K562 (cell line): ENCODE measurements at regions not wholly inside any gene's neighbourhood (a gene's known extent, or its start where the extent isn't known, plus 50 kb on each side); places are given as distances from the start of the nearest gene placed in this dataset.

Experiments
- ATAC-seq: fragments of 200-7000 bp; cut with Tn5 transposase; 3 replicates; pipeline ENCODE4 v1.9.1; 2020; ENCODE audit warnings: moderate library complexity
- BruUV-seq: library from RNA; stranded (reverse); fragments of 400-500 nt; replicated peaks from 2 replicates; lab custom pipeline; 2021; lab: Mats Ljungman, UMichigan
- CTCF ChIA-PET: fragments of 300-600 bp; formaldehyde crosslinking; extraction: SDS; loops from one replicate; lab custom pipeline; 2021; ENCODE audit warnings: low intra/inter-chr PET ratio; lab: Yijun Ruan, JAX
- POLR2A ChIA-PET: fragments of 300-600, 350-650 bp; sonication (Branson Sonifier 250); formaldehyde crosslinking; extraction: SDS; loops from one replicate; lab custom pipeline; 2021; ENCODE audit warnings: antibody characterized with exemption, inconsistent platforms; lab: Yijun Ruan, JAX
- DNase-seq, 4 experiments: peaks; one replicate each; pipeline versions ENCODE4 v3.0.0 to v3.0.0-alpha.2; 2011 to 2018; ENCODE audit warnings: low spot score in 3 of 4, mixed read lengths in 3 of 4; ENCODE audit errors: extremely low read depth in 1 of 4
- FAIRE-seq: peaks from 2 replicates; lab custom pipeline; 2011; peaks lifted over from hg19 to GRCh38; lab: Jason Lieb, UNC
- H2AFZ ChIP-seq: 2 replicates; pipeline ENCODE4 v1.6.0; 2011; ENCODE audit warnings: low read depth, low read length, control low read depth, inconsistent platforms
- H3K27ac ChIP-seq: fragments of 200-600 bp; 3 replicates; pipeline ENCODE4 v1.8.0; 2011; ENCODE audit warnings: low read depth, mild to moderate bottlenecking, control low read depth, inconsistent platforms, low read length, moderate library complexity, mixed read lengths; ENCODE audit errors: extremely low read depth
- H3K27me3 ChIP-seq, 2 experiments: fragments of 300-600 bp in 1 of 2; 2 replicates in 1 of 2; 3 replicates in 1 of 2; pipeline versions ENCODE4 v1.6.0 to v1.8.0; 2011; ENCODE audit warnings: inconsistent platforms in 2 of 2, low read length in 2 of 2, mild to moderate bottlenecking in 1 of 2, mixed read lengths in 1 of 2, moderate library complexity in 1 of 2; ENCODE audit not compliant: control insufficient read depth in 2 of 2, insufficient read depth in 2 of 2
- H3K36me3 ChIP-seq: fragments of 300-600 bp; 3 replicates; pipeline ENCODE4 v1.8.0; 2011; ENCODE audit warnings: mild to moderate bottlenecking, low read length, inconsistent platforms; ENCODE audit not compliant: control insufficient read depth, insufficient read depth
- H3K4me1 ChIP-seq, 2 experiments: fragments of 200-600 bp in 1 of 2; replicated peaks in 1 of 2; 2 replicates in 1 of 2; 3 replicates in 1 of 2; pipeline versions ENCODE4 v1.5.1 to v1.8.0; 2011; ENCODE audit warnings: inconsistent platforms in 2 of 2, low read length in 2 of 2, mild to moderate bottlenecking in 1 of 2, mixed read lengths in 1 of 2, moderate library complexity in 1 of 2; ENCODE audit not compliant: control insufficient read depth in 2 of 2, insufficient read depth in 2 of 2
- H3K4me2 ChIP-seq: 2 replicates; pipeline ENCODE4 v1.6.1; 2011; ENCODE audit warnings: low read length, control low read depth, inconsistent platforms, mixed read lengths; ENCODE audit not compliant: insufficient read depth
- H3K4me3 ChIP-seq: fragments of 200-600 bp; sonication (generic), shearing (Covaris generic); 2 replicates; pipeline ENCODE4 v1.5.1; 2016; ENCODE audit warnings: control low read depth, inconsistent platforms
- H3K79me2 ChIP-seq: fragments of 200-600 bp; 3 replicates; pipeline ENCODE4 v1.8.0; 2011; ENCODE audit warnings: low read length, inconsistent platforms; ENCODE audit not compliant: control insufficient read depth, insufficient read depth
- H3K9ac ChIP-seq, 2 experiments: 2 replicates each; pipeline versions ENCODE4 v1.6.0 to v1.6.1; 2011; ENCODE audit warnings: low read depth in 2 of 2, low read length in 2 of 2, control low read depth in 1 of 2, inconsistent platforms in 1 of 2, mild to moderate bottlenecking in 1 of 2, mixed read lengths in 1 of 2; ENCODE audit not compliant: insufficient read depth in 1 of 2
- H3K9me1 ChIP-seq: one replicate; pipeline ENCODE4 v1.6.0; 2011; ENCODE audit warnings: inconsistent platforms, mild to moderate bottlenecking, low read length, moderate library complexity; ENCODE audit not compliant: control insufficient read depth, insufficient read depth
- H3K9me3 ChIP-seq: replicated peaks from 2 replicates; pipeline ENCODE4 v1.5.1; 2011; ENCODE audit warnings: low read depth, low read length, inconsistent platforms; ENCODE audit not compliant: control insufficient read depth, insufficient read depth
- H4K20me1 ChIP-seq: replicated peaks from 2 replicates; pipeline ENCODE4 v1.6.1; 2011; ENCODE audit warnings: low read length, inconsistent platforms, mixed read lengths; ENCODE audit not compliant: control insufficient read depth, insufficient read depth
- PPARD ChIP-seq: fragments of 250-450 bp; sonication (Bioruptor Pico); IDR thresholded peaks from 2 replicates; pipeline ENCODE4 v1.8.0; 2022; ENCODE audit warnings: inconsistent platforms, mild to moderate bottlenecking, moderate library complexity
- PTTG1 ChIP-seq: fragments of 450-650 bp; IDR thresholded peaks from 2 replicates; pipeline ENCODE4 v1.6.1; 2016; ENCODE audit warnings: low read depth, mild to moderate bottlenecking, missing genetic modification characterization, missing compliant biosample characterization
- RFX5 ChIP-seq: IDR thresholded peaks from 2 replicates; pipeline ENCODE4 v1.6.1; 2011; ENCODE audit warnings: low read depth, mild to moderate bottlenecking, improper control_type of control experiment, low read length
- SIN3B ChIP-seq: fragments of 450-650 bp; IDR thresholded peaks from 2 replicates; pipeline ENCODE4 v1.6.1; 2017; ENCODE audit warnings: low read depth, mild to moderate bottlenecking, moderate library complexity
- TCF7L2 ChIP-seq: fragments of 150-350 bp; IDR thresholded peaks from 2 replicates; pipeline ENCODE4 v1.6.1; 2016; ENCODE audit warnings: low read depth, mild to moderate bottlenecking, low read length, moderate library complexity
- ZNF263 ChIP-seq: sonication (generic); formaldehyde crosslinking; IDR thresholded peaks from 2 replicates; pipeline ENCODE4 v1.8.0; 2022; ENCODE audit warnings: mild to moderate bottlenecking, missing genetic modification reagents, borderline replicate concordance
- ZNF561 ChIP-seq: fragments of 450-650 bp; formaldehyde crosslinking; conservative IDR thresholded peaks from 2 replicates; pipeline ENCODE4 v1.4.0; 2020; ENCODE audit warnings: mild to moderate bottlenecking, moderate library complexity
- ZNF699 ChIP-seq: fragments of 250-450 bp; sonication (Bioruptor Pico); IDR thresholded peaks from 2 replicates; pipeline ENCODE4 v1.8.0; 2021; ENCODE audit warnings: mild to moderate bottlenecking, moderate library complexity; ENCODE audit not compliant: insufficient replicate concordance
- in situ Hi-C: fragments of 300-500 bp; cut with MboI; formaldehyde crosslinking; loops from 4 replicates; pipeline ENCODE4 v1.15.0; 2018; ENCODE audit warnings: inconsistent platforms, mixed read lengths
- intact Hi-C: fragments of 100-400 bp; cut with micrococcal nuclease; formaldehyde crosslinking; loops from 2 replicates; pipeline ENCODE4 v1.14.2; 2022
- TF ChIP-seq, protein P1 (sequence below): fragments of 200-800 bp; sonication (Bioruptor generic); IDR thresholded peaks from 2 replicates; pipeline ENCODE4 v1.6.1; 2017; ENCODE audit warnings: missing genetic modification characterization, missing compliant biosample characterization
- TF ChIP-seq, protein P2 (sequence below): sonication (generic); formaldehyde crosslinking; IDR thresholded peaks from 2 replicates; pipeline ENCODE4 v1.8.0; 2022; ENCODE audit warnings: mild to moderate bottlenecking, missing genetic modification reagents
- TF ChIP-seq, protein P3 (sequence below): IDR thresholded peaks from 2 replicates; pipeline ENCODE4 v1.6.1; 2011; ENCODE audit not compliant: insufficient read length; ENCODE audit errors: extremely low read depth
- TF ChIP-seq, protein P4 (sequence below): fragments of 250-450 bp; sonication (Bioruptor Pico); IDR thresholded peaks from 2 replicates; pipeline ENCODE4 v1.4.0; 2020

DNA sequence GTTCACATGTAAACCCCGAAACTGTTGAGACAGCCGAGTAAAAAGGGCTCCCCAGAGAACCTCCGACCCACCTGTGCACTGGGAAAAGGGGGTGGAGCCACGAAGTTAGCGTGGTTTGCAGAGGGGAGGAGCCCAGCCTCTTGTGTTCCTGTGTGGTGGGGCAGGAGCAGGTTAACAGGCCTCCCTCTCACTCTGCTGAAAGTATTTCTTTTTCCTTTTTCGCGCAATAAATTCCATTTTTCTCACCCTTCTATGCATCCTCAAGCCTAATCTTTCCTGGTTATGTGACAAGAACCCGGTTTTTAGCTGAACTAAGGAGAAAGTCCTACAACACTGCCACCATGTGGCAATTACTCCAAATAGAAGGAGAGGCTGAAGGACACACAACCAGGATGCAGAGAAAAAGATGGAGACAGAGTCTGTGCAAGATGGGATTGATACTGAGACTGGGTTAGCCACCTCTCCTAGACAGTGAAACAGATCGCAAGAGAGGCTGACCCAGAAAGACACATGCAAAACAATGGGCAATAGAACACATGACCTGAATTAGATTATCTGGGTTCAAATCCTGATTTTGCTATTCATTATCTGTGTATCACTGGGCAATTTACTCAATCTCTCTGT lies 168.7 kb upstream of the PRSS16 start (continued):
- TF ChIP-seq, protein P1, sequence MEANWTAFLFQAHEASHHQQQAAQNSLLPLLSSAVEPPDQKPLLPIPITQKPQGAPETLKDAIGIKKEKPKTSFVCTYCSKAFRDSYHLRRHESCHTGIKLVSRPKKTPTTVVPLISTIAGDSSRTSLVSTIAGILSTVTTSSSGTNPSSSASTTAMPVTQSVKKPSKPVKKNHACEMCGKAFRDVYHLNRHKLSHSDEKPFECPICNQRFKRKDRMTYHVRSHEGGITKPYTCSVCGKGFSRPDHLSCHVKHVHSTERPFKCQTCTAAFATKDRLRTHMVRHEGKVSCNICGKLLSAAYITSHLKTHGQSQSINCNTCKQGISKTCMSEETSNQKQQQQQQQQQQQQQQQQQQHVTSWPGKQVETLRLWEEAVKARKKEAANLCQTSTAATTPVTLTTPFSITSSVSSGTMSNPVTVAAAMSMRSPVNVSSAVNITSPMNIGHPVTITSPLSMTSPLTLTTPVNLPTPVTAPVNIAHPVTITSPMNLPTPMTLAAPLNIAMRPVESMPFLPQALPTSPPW (CRISPR knock-in tag) = no peak
- TF ChIP-seq SIN3B (no peak), RFX5 (no peak), PTTG1 (no peak)
- TF ChIP-seq, protein P2, sequence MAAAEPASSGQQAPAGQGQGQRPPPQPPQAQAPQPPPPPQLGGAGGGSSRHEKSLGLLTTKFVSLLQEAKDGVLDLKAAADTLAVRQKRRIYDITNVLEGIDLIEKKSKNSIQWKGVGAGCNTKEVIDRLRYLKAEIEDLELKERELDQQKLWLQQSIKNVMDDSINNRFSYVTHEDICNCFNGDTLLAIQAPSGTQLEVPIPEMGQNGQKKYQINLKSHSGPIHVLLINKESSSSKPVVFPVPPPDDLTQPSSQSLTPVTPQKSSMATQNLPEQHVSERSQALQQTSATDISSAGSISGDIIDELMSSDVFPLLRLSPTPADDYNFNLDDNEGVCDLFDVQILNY = no peak
- TF ChIP-seq, protein P3, sequence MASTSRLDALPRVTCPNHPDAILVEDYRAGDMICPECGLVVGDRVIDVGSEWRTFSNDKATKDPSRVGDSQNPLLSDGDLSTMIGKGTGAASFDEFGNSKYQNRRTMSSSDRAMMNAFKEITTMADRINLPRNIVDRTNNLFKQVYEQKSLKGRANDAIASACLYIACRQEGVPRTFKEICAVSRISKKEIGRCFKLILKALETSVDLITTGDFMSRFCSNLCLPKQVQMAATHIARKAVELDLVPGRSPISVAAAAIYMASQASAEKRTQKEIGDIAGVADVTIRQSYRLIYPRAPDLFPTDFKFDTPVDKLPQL = no peak

DNA sequence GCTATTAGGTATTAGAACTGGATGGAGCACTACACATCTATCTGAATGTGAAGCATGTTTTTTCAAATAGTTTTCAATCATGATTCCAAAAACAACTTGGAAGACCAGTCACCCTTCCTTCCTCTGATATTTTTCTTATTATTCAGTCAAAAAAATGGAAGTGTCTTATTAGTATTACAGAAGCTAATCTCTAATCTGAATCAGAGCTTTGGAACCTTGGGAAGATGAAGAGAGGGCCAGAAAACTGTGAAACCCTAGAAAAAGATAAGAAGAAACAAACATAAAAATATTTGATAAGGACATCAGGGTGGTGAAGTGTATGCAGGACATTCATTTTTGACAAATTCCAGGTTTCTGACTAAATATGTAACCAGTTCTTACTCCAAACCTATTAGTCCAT lies 166.3 kb upstream of the PRSS16 start:
- no peak overlapping the region for H3K9ac ChIP-seq
- ChIA-PET POLR2A (interaction anchor here (0.9 to 1.3 kb wide), 2 partner anchors 19 to 22 kb away, joined by 3 to 4 read pairs; no protein-coding TSS in a partner anchor), CTCF (no interaction called here)
- FAIRE-seq = no peak
- intact Hi-C loops = no loop called here
- H4K20me1 ChIP-seq = no peaks in the 10 kb centered on the region
- no peaks in the 10 kb centered on the region for H3K9me3 ChIP-seq
- H3K9me1 ChIP-seq = no peaks in the 10 kb centered on the region
- H3K79me2 ChIP-seq = no peaks in the 10 kb centered on the region
- no peaks in the 10 kb centered on the region for H3K36me3 ChIP-seq
- H3K4me3 ChIP-seq = no peak overlapping the region
- no peak for DNase-seq
- H3K27ac ChIP-seq = no peak overlapping the region
- BruUV-seq = no TSS peak
- H3K27me3 ChIP-seq = no peaks in the 10 kb centered on the region
- H3K4me1 ChIP-seq = no peaks in the 10 kb centered on the region
- in situ Hi-C loops = no loop called here
- ATAC-seq = no peak
- no peak overlapping the region for H3K4me2 ChIP-seq
- no peak overlapping the region for H2AFZ ChIP-seq
- no peak for TF ChIP-seq PPARD (CRISPR knock-in tag)
- TF ChIP-seq, protein P4, sequence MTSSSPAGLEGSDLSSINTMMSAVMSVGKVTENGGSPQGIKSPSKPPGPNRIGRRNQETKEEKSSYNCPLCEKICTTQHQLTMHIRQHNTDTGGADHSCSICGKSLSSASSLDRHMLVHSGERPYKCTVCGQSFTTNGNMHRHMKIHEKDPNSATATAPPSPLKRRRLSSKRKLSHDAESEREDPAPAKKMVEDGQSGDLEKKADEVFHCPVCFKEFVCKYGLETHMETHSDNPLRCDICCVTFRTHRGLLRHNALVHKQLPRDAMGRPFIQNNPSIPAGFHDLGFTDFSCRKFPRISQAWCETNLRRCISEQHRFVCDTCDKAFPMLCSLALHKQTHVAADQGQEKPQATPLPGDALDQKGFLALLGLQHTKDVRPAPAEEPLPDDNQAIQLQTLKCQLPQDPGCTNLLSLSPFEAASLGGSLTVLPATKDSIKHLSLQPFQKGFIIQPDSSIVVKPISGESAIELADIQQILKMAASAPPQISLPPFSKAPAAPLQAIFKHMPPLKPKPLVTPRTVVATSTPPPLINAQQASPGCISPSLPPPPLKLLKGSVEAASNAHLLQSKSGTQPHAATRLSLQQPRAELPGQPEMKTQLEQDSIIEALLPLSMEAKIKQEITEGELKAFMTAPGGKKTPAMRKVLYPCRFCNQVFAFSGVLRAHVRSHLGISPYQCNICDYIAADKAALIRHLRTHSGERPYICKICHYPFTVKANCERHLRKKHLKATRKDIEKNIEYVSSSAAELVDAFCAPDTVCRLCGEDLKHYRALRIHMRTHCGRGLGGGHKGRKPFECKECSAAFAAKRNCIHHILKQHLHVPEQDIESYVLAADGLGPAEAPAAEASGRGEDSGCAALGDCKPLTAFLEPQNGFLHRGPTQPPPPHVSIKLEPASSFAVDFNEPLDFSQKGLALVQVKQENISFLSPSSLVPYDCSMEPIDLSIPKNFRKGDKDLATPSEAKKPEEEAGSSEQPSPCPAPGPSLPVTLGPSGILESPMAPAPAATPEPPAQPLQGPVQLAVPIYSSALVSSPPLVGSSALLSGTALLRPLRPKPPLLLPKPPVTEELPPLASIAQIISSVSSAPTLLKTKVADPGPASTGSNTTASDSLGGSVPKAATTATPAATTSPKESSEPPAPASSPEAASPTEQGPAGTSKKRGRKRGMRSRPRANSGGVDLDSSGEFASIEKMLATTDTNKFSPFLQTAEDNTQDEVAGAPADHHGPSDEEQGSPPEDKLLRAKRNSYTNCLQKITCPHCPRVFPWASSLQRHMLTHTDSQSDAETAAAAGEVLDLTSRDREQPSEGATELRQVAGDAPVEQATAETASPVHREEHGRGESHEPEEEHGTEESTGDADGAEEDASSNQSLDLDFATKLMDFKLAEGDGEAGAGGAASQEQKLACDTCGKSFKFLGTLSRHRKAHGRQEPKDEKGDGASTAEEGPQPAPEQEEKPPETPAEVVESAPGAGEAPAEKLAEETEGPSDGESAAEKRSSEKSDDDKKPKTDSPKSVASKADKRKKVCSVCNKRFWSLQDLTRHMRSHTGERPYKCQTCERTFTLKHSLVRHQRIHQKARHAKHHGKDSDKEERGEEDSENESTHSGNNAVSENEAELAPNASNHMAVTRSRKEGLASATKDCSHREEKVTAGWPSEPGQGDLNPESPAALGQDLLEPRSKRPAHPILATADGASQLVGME (CRISPR knock-in tag) = no peak
- no peak for TF ChIP-seq ZNF263 (CRISPR knock-in tag)
- TF ChIP-seq ZNF561 = no peak
- TF ChIP-seq ZNF699 (CRISPR knock-in tag) = no peak
- no peak for TF ChIP-seq TCF7L2
